ENCODE measurements at regions not wholly inside any gene's neighbourhood (a gene's known extent, or its start where the extent isn't known, plus 50 kb on each side); places are given as distances from the start of the nearest gene placed in this dataset.

DNA sequence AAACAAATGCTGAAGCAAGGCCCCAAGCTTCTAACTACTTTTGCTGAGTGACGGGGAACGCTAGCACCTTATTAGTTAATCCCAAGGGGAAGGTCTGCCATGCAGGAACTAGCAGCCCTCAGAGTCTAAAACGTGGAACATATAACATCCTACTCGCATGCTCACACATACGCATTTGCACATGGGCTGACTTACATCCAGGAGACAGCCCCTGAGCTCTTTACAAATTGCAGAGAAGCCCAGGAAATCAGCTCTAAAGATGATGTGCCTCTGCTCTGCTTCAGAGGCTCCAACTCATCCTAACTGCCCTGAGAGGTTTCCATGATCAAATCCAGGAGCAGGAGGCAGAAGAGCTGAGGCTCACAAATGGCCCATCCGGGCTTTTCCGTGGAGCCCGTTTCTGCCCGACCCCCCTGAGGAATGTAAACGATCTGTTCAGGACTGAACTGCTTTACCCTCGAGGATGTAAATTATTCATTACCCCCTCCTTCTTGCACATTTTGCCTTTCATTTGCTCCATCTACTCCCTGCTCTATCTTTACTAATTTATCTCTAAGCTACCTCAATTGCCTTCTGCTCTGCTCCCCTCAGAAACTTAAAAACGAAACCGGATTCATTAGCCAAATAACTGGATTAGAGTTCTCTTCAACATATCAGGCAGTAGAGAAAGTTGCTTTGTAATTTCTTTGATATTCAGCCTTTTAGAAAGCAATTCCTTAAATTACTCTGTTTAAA is 141.9 kb upstream of the CCDC54 start:
- TF ChIP-seq CREB1 (CRISPR knock-in tag; IDR thresholded peaks at IDR 0.05; ENCODE audit: low read depth) = no peak
- TF ChIP-seq, protein P1, sequence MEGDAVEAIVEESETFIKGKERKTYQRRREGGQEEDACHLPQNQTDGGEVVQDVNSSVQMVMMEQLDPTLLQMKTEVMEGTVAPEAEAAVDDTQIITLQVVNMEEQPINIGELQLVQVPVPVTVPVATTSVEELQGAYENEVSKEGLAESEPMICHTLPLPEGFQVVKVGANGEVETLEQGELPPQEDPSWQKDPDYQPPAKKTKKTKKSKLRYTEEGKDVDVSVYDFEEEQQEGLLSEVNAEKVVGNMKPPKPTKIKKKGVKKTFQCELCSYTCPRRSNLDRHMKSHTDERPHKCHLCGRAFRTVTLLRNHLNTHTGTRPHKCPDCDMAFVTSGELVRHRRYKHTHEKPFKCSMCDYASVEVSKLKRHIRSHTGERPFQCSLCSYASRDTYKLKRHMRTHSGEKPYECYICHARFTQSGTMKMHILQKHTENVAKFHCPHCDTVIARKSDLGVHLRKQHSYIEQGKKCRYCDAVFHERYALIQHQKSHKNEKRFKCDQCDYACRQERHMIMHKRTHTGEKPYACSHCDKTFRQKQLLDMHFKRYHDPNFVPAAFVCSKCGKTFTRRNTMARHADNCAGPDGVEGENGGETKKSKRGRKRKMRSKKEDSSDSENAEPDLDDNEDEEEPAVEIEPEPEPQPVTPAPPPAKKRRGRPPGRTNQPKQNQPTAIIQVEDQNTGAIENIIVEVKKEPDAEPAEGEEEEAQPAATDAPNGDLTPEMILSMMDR (conservative IDR thresholded peaks at IDR 0.05; ENCODE audit: low read depth in 2 of 2) = no peak
- TF ChIP-seq, protein P2, sequence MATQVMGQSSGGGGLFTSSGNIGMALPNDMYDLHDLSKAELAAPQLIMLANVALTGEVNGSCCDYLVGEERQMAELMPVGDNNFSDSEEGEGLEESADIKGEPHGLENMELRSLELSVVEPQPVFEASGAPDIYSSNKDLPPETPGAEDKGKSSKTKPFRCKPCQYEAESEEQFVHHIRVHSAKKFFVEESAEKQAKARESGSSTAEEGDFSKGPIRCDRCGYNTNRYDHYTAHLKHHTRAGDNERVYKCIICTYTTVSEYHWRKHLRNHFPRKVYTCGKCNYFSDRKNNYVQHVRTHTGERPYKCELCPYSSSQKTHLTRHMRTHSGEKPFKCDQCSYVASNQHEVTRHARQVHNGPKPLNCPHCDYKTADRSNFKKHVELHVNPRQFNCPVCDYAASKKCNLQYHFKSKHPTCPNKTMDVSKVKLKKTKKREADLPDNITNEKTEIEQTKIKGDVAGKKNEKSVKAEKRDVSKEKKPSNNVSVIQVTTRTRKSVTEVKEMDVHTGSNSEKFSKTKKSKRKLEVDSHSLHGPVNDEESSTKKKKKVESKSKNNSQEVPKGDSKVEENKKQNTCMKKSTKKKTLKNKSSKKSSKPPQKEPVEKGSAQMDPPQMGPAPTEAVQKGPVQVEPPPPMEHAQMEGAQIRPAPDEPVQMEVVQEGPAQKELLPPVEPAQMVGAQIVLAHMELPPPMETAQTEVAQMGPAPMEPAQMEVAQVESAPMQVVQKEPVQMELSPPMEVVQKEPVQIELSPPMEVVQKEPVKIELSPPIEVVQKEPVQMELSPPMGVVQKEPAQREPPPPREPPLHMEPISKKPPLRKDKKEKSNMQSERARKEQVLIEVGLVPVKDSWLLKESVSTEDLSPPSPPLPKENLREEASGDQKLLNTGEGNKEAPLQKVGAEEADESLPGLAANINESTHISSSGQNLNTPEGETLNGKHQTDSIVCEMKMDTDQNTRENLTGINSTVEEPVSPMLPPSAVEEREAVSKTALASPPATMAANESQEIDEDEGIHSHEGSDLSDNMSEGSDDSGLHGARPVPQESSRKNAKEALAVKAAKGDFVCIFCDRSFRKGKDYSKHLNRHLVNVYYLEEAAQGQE (IDR thresholded peaks at IDR 0.05; ENCODE audit: unreplicated experiment) = no peak
- TF ChIP-seq EZH2 (IDR thresholded peaks at IDR 0.05; ENCODE audit: low read depth, unreplicated experiment) = no peak
- TF ChIP-seq EZH2phosphoT487 (IDR thresholded peaks at IDR 0.05; ENCODE audit: unreplicated experiment) = no peak
- TF ChIP-seq POLR2AphosphoS5 (IDR thresholded peaks at IDR 0.05; ENCODE audit: low read depth) = no peak
- TF ChIP-seq, protein P3, sequence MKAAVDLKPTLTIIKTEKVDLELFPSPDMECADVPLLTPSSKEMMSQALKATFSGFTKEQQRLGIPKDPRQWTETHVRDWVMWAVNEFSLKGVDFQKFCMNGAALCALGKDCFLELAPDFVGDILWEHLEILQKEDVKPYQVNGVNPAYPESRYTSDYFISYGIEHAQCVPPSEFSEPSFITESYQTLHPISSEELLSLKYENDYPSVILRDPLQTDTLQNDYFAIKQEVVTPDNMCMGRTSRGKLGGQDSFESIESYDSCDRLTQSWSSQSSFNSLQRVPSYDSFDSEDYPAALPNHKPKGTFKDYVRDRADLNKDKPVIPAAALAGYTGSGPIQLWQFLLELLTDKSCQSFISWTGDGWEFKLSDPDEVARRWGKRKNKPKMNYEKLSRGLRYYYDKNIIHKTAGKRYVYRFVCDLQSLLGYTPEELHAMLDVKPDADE (IDR thresholded peaks at IDR 0.05) = no peak
- TF ChIP-seq, protein P4, sequence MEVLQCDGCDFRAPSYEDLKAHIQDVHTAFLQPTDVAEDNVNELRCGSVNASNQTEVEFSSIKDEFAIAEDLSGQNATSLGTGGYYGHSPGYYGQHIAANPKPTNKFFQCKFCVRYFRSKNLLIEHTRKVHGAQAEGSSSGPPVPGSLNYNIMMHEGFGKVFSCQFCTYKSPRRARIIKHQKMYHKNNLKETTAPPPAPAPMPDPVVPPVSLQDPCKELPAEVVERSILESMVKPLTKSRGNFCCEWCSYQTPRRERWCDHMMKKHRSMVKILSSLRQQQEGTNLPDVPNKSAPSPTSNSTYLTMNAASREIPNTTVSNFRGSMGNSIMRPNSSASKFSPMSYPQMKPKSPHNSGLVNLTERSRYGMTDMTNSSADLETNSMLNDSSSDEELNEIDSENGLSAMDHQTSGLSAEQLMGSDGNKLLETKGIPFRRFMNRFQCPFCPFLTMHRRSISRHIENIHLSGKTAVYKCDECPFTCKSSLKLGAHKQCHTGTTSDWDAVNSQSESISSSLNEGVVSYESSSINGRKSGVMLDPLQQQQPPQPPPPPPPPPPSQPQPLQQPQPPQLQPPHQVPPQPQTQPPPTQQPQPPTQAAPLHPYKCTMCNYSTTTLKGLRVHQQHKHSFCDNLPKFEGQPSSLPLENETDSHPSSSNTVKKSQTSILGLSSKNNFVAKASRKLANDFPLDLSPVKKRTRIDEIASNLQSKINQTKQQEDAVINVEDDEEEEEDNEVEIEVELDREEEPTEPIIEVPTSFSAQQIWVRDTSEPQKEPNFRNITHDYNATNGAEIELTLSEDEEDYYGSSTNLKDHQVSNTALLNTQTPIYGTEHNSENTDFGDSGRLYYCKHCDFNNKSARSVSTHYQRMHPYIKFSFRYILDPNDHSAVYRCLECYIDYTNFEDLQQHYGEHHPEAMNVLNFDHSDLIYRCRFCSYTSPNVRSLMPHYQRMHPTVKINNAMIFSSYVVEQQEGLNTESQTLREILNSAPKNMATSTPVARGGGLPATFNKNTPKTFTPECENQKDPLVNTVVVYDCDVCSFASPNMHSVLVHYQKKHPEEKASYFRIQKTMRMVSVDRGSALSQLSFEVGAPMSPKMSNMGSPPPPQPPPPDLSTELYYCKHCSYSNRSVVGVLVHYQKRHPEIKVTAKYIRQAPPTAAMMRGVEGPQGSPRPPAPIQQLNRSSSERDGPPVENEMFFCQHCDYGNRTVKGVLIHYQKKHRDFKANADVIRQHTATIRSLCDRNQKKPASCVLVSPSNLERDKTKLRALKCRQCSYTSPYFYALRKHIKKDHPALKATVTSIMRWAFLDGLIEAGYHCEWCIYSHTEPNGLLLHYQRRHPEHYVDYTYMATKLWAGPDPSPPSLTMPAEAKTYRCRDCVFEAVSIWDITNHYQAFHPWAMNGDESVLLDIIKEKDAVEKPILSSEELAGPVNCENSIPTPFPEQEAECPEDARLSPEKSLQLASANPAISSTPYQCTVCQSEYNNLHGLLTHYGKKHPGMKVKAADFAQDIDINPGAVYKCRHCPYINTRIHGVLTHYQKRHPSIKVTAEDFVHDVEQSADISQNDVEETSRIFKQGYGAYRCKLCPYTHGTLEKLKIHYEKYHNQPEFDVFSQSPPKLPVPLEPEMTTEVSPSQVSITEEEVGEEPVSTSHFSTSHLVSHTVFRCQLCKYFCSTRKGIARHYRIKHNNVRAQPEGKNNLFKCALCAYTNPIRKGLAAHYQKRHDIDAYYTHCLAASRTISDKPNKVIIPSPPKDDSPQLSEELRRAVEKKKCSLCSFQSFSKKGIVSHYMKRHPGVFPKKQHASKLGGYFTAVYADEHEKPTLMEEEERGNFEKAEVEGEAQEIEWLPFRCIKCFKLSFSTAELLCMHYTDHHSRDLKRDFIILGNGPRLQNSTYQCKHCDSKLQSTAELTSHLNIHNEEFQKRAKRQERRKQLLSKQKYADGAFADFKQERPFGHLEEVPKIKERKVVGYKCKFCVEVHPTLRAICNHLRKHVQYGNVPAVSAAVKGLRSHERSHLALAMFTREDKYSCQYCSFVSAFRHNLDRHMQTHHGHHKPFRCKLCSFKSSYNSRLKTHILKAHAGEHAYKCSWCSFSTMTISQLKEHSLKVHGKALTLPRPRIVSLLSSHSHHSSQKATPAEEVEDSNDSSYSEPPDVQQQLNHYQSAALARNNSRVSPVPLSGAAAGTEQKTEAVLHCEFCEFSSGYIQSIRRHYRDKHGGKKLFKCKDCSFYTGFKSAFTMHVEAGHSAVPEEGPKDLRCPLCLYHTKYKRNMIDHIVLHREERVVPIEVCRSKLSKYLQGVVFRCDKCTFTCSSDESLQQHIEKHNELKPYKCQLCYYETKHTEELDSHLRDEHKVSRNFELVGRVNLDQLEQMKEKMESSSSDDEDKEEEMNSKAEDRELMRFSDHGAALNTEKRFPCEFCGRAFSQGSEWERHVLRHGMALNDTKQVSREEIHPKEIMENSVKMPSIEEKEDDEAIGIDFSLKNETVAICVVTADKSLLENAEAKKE (CRISPR knock-in tag; IDR thresholded peaks at IDR 0.05) = no peak

Measured in GM23338 (cell line).